ENCODE measurements at regions not wholly inside any gene's neighbourhood (a gene's known extent, or its start where the extent isn't known, plus 50 kb on each side); places are given as distances from the start of the nearest gene placed in this dataset.

DNA sequence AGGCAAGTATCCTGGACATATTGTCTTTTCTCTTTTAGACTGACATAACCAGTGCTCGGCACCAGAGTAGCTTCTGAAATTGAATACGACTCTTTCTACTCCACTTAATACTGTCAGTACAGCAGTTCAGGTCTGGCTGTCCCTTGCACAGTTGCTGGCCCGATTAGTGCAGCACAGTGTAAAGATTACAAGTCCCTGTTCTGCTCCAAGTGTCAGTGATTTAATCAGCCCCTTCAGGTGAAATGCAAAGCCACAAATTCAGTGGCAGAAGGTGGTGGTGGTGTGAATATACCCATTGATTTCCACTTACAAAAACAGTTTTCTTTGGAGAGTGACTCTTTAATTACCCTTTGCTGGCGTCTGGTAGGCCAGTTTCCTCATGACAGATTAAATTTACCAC is 545.4 kb downstream of the ADGRL2 start:
- TF ChIP-seq, protein P1, sequence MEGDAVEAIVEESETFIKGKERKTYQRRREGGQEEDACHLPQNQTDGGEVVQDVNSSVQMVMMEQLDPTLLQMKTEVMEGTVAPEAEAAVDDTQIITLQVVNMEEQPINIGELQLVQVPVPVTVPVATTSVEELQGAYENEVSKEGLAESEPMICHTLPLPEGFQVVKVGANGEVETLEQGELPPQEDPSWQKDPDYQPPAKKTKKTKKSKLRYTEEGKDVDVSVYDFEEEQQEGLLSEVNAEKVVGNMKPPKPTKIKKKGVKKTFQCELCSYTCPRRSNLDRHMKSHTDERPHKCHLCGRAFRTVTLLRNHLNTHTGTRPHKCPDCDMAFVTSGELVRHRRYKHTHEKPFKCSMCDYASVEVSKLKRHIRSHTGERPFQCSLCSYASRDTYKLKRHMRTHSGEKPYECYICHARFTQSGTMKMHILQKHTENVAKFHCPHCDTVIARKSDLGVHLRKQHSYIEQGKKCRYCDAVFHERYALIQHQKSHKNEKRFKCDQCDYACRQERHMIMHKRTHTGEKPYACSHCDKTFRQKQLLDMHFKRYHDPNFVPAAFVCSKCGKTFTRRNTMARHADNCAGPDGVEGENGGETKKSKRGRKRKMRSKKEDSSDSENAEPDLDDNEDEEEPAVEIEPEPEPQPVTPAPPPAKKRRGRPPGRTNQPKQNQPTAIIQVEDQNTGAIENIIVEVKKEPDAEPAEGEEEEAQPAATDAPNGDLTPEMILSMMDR (IDR thresholded peaks at IDR 0.05): no peak
- TF ChIP-seq POLR2A (IDR thresholded peaks at IDR 0.05): no peak
